Glutamatergic neuron (in vitro differentiated cells): ENCODE measurements at regions not wholly inside any gene's neighbourhood (a gene's known extent, or its start where the extent isn't known, plus 50 kb on each side); places are given as distances from the start of the nearest gene placed in this dataset.

Experiments
- DNase-seq: peaks from one replicate; pipeline ENCODE4 v3.0.0; 2022
- H3K27ac Mint-ChIP-seq: one replicate; pipeline ENCODE4 v1.8.0; 2020; ENCODE audit warnings: mild to moderate bottlenecking, mixed read lengths, inconsistent platforms; ENCODE audit not compliant: unreplicated experiment
- H3K27me3 Mint-ChIP-seq: one replicate; pipeline ENCODE4 v1.8.0; 2020; ENCODE audit warnings: mild to moderate bottlenecking, moderate library complexity, mixed read lengths, inconsistent platforms; ENCODE audit not compliant: unreplicated experiment
- H3K36me3 Mint-ChIP-seq: one replicate; pipeline ENCODE4 v1.8.0; 2020; ENCODE audit warnings: mild to moderate bottlenecking, mixed read lengths, inconsistent platforms; ENCODE audit not compliant: unreplicated experiment
- H3K4me1 Mint-ChIP-seq: one replicate; pipeline ENCODE4 v1.8.0; 2020; ENCODE audit warnings: mild to moderate bottlenecking, low read depth, mixed read lengths, inconsistent platforms; ENCODE audit not compliant: unreplicated experiment
- H3K4me3 Mint-ChIP-seq: one replicate; pipeline ENCODE4 v1.8.0; 2020; ENCODE audit warnings: mild to moderate bottlenecking, mixed read lengths, inconsistent platforms; ENCODE audit not compliant: unreplicated experiment
- H3K9me3 Mint-ChIP-seq: one replicate; pipeline ENCODE4 v1.8.0; 2020; ENCODE audit warnings: mild to moderate bottlenecking, moderate library complexity, mixed read lengths, inconsistent platforms; ENCODE audit not compliant: unreplicated experiment
- CTCF ChIP-seq: fragments of 200-600 bp; sonication (generic); IDR thresholded peaks from one replicate; pipeline ENCODE4 v1.5.0; 2021; ENCODE audit not compliant: partially characterized antibody, unreplicated experiment

GRCh38 chr11:23111527-23111926, 251.3 kb upstream of the CCDC179 start:
- TF ChIP-seq CTCF: no peak
- no peak for DNase-seq
- Mint-ChIP-seq H3K4me1 (no peaks in the 10 kb centered on the region), H3K9me3 (no peaks in the 10 kb centered on the region), H3K36me3 (peaks cover 1% of the 10 kb centered on the region), H3K4me3 (no peak overlapping the region), H3K27ac (no peak overlapping the region), H3K27me3 (peaks cover 3% of the 10 kb centered on the region)

GRCh38 chr11:23112390-23112789, 252.1 kb upstream of the CCDC179 start:
- H3K36me3 Mint-ChIP-seq: peaks cover 10% of the 10 kb centered on the region
- no peak for TF ChIP-seq CTCF
- H3K4me3 Mint-ChIP-seq: no peak overlapping the region
- H3K4me1 Mint-ChIP-seq: no peaks in the 10 kb centered on the region
- no peak overlapping the region for H3K27ac Mint-ChIP-seq
- DNase-seq: no peak
- H3K27me3 Mint-ChIP-seq: peaks cover 3% of the 10 kb centered on the region
- H3K9me3 Mint-ChIP-seq: peaks cover 2% of the 10 kb centered on the region

- TF ChIP-seq CTCF: peak; percentile 63
- peaks cover 3% of the 10 kb centered on the region for H3K27me3 Mint-ChIP-seq
- no peaks in the 10 kb centered on the region for H3K4me1 Mint-ChIP-seq
- H3K36me3 Mint-ChIP-seq: peaks cover 11% of the 10 kb centered on the region
- DNase-seq: no peak
- no peak overlapping the region for H3K4me3 Mint-ChIP-seq
- H3K9me3 Mint-ChIP-seq: peaks cover 2% of the 10 kb centered on the region
- no peak overlapping the region for H3K27ac Mint-ChIP-seq
These were observed 253.0 kb upstream of the CCDC179 start for GRCh38 chr11:23112987-23113886.

- Mint-ChIP-seq H3K4me3 (no peak overlapping the region), H3K27me3 (peaks cover 3% of the 10 kb centered on the region), H3K36me3 (peaks cover 11% of the 10 kb centered on the region), H3K4me1 (no peaks in the 10 kb centered on the region), H3K27ac (no peak overlapping the region), H3K9me3 (peaks cover 2% of the 10 kb centered on the region)
- no peak for DNase-seq
- TF ChIP-seq CTCF: peak; percentile 12
These were observed 253.6 kb upstream of the CCDC179 start for GRCh38 chr11:23113887-23114216.

- no peak for DNase-seq
- H3K27me3 Mint-ChIP-seq: no peaks in the 10 kb centered on the region
- H3K4me3 Mint-ChIP-seq: no peak overlapping the region
- TF ChIP-seq CTCF: no peak
- H3K9me3 Mint-ChIP-seq: no peaks in the 10 kb centered on the region
- no peaks in the 10 kb centered on the region for H3K4me1 Mint-ChIP-seq
- no peak overlapping the region for H3K27ac Mint-ChIP-seq
- H3K36me3 Mint-ChIP-seq: no peaks in the 10 kb centered on the region
These were observed 263.5 kb upstream of the CCDC179 start for GRCh38 chr11:23123753-23124152.
